ENCODE measurements at regions not wholly inside any gene's neighbourhood (a gene's known extent, or its start where the extent isn't known, plus 50 kb on each side); places are given as distances from the start of the nearest gene placed in this dataset.

- Histone ChIP-seq H3K4me1 (ENCODE audit: control insufficient read depth in 1 of 2, insufficient read depth in 2 of 2, low read length in 2 of 2) (no peaks in the 10 kb centered on the region), H3K4me3 (replicated peaks in 1 of 3; ENCODE audit: low read depth in 2 of 3, low read length in 3 of 3) (no peak overlapping the region), H3K4me2 (replicated peaks; ENCODE audit: extremely low read depth, low read length, poor library complexity, severe bottlenecking) (no peak overlapping the region), H3K27me3 (ENCODE audit: control insufficient read depth in 2 of 2, insufficient read depth in 2 of 2, low read length in 2 of 2) (no peaks in the 10 kb centered on the region), H3K9ac (ENCODE audit: insufficient read depth, low read length, poor library complexity, severe bottlenecking) (no peak overlapping the region), H2AFZ (ENCODE audit: insufficient read depth, low read depth, low read length, poor library complexity, severe bottlenecking) (no peak overlapping the region), H4K20me1 (ENCODE audit: insufficient read depth, low read length) (no peaks in the 10 kb centered on the region), H3K9me3 (replicated peaks in 1 of 2; ENCODE audit: control insufficient read depth in 1 of 2, insufficient read depth in 1 of 2, low read length in 2 of 2) (peaks cover 0 to 5% of the 10 kb centered on the region in 2 donors), H3K36me3 (replicated peaks in 1 of 2; ENCODE audit: control insufficient read depth in 1 of 2, insufficient read depth in 2 of 2, low read length in 2 of 2) (no peaks in the 10 kb centered on the region), H3K79me2 (ENCODE audit: insufficient read depth, low read length) (no peaks in the 10 kb centered on the region), H3K27ac (ENCODE audit: low read depth in 1 of 2, low read length in 2 of 2) (no peak overlapping the region)
- no peak for DNase-seq
- Mint-ChIP-seq H3K36me3 (no peaks in the 10 kb centered on the region), H3K9me3 (peaks cover 0 to 10% (median 4%) of the 10 kb centered on the region in 7 donors), H3K27ac (no peak overlapping the region), H3K4me3 (no peak overlapping the region), H3K27me3 (ENCODE audit: low read depth in 3 of 3) (peaks cover 2 to 3% (median 3%) of the 10 kb centered on the region in 3 donors), H3K4me1 (no peaks in the 10 kb centered on the region)
- intact Hi-C loops (cut with micrococcal nuclease) = no loop called here
- no peak for TF ChIP-seq CTCF (IDR thresholded peaks at IDR 0.05)
Observed at GRCh38 chr2:161055289-161055688, 104.9 kb upstream of the TANK start.

- H3K4me2 ChIP-seq (replicated peaks; ENCODE audit: extremely low read depth, low read length, poor library complexity, severe bottlenecking) = no peak overlapping the region
- peaks cover 0 to 2% (median 0%) of the 10 kb centered on the region in 3 donors for H3K27me3 Mint-ChIP-seq (ENCODE audit: low read depth in 3 of 3)
- intact Hi-C loops (cut with micrococcal nuclease) = no loop called here
- no peak overlapping the region for H3K4me3 Mint-ChIP-seq
- peaks cover 0 to 5% of the 10 kb centered on the region in 2 donors for H3K9me3 ChIP-seq (replicated peaks in 1 of 2; ENCODE audit: control insufficient read depth in 1 of 2, insufficient read depth in 1 of 2, low read length in 2 of 2)
- DNase-seq = no peak
- H3K27ac ChIP-seq (ENCODE audit: low read depth in 1 of 2, low read length in 2 of 2) = no peak overlapping the region
- 100% methylated on average over 1 of the region's 1 CpG for WGBS (ENCODE audit: insufficient coverage)
- H3K27ac Mint-ChIP-seq = no peak overlapping the region
- H3K4me3 ChIP-seq (replicated peaks in 1 of 3; ENCODE audit: low read depth in 2 of 3, low read length in 3 of 3) = no peak overlapping the region
- H2AFZ ChIP-seq (ENCODE audit: insufficient read depth, low read depth, low read length, poor library complexity, severe bottlenecking) = no peak overlapping the region
- no peak overlapping the region for H3K9ac ChIP-seq (ENCODE audit: insufficient read depth, low read length, poor library complexity, severe bottlenecking)
- peaks cover 5% of the 10 kb centered on the region for H3K4me1 Mint-ChIP-seq
- no peaks in the 10 kb centered on the region for H3K36me3 ChIP-seq (replicated peaks in 1 of 2; ENCODE audit: control insufficient read depth in 1 of 2, insufficient read depth in 2 of 2, low read length in 2 of 2)
- no peak for TF ChIP-seq CTCF (IDR thresholded peaks at IDR 0.05)
- peaks cover 0 to 10% (median 4%) of the 10 kb centered on the region in 7 donors for H3K9me3 Mint-ChIP-seq
- H4K20me1 ChIP-seq (ENCODE audit: insufficient read depth, low read length) = no peaks in the 10 kb centered on the region
- no peaks in the 10 kb centered on the region for H3K27me3 ChIP-seq (ENCODE audit: control insufficient read depth in 2 of 2, insufficient read depth in 2 of 2, low read length in 2 of 2)
- no peaks in the 10 kb centered on the region for H3K36me3 Mint-ChIP-seq
- no peaks in the 10 kb centered on the region for H3K79me2 ChIP-seq (ENCODE audit: insufficient read depth, low read length)
- peaks cover 0 to 5% of the 10 kb centered on the region in 2 donors for H3K4me1 ChIP-seq (ENCODE audit: control insufficient read depth in 1 of 2, insufficient read depth in 2 of 2, low read length in 2 of 2)
Observed at GRCh38 chr2:161059388-161059787, 100.8 kb upstream of the TANK start.

All from CD14-positive monocyte (primary cell).